Kidney epithelial cell (primary cell): ENCODE measurements at regions not wholly inside any gene's neighbourhood (a gene's known extent, or its start where the extent isn't known, plus 50 kb on each side); places are given as distances from the start of the nearest gene placed in this dataset.

Source experiments
- DNase-seq: peaks from one replicate; pipeline ENCODE4 v3.0.0-alpha.2; 2010; ENCODE audit warnings: low read depth
- H3K27me3 ChIP-seq: 2 replicates; pipeline ENCODE4 v1.6.0; 2011; ENCODE audit warnings: low read length; ENCODE audit not compliant: control insufficient read depth, insufficient read depth
- H3K36me3 ChIP-seq: 2 replicates; pipeline ENCODE4 v1.5.1; 2011; ENCODE audit warnings: low read length; ENCODE audit not compliant: control insufficient read depth, insufficient read depth
- H3K4me3 ChIP-seq: 2 replicates; pipeline ENCODE4 v1.5.1; 2011; ENCODE audit warnings: low read depth, mild to moderate bottlenecking, control low read depth, low read length
- TF ChIP-seq, protein P1 (sequence below): IDR thresholded peaks from 2 replicates; pipeline ENCODE4 v1.5.1; 2011; ENCODE audit warnings: mild to moderate bottlenecking, moderate library complexity, low read length, control low read depth, inconsistent platforms; ENCODE audit not compliant: insufficient read depth, poor library complexity, severe bottlenecking

DNA sequence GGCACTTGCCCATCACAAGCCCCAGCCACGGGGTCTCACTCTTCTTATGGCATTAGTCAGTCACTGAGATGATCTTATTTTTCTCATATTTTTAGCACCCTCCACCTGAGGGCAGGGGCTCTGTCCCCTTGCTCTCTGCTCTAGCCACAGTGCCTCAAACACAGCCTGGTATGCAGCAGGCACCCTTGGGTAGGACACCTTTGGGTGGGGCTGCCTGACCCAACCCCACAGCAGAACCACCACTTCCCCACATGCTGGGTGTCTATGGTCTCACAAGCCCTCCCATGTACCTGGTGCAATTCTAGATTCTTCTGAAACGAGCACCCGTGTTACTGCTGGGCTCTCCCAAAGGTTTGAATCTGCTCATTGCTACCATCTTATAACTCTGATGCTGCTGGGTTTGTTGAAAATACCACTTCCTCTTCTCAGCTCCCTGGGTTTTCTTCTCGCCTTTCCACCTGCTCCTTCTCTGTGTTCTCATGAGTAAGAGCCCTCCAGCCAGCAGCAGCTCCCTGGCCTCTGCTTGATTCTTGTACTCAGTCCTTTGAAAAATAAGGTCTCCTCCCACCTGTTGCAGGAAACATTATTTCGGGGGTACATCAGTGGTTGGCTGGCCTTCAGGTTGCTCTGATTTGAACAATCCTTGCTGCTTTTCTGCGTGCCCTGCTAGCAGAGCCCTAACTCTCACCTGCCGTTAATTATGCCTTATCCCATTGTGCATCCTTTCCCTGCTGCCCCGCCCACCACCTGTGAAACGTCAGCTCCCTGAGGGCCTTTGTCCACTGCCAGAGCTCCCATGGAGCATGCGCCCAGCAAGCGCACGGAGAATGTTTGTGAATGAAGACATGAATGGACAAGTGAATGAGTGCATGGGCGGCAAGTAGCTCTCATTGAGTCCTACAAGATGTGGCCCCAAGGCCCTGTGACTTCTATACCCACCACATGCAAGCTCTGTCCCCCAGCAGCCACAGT lies 1181.6 kb downstream of the TBC1D22A start:
- DNase-seq = no peak

DNA sequence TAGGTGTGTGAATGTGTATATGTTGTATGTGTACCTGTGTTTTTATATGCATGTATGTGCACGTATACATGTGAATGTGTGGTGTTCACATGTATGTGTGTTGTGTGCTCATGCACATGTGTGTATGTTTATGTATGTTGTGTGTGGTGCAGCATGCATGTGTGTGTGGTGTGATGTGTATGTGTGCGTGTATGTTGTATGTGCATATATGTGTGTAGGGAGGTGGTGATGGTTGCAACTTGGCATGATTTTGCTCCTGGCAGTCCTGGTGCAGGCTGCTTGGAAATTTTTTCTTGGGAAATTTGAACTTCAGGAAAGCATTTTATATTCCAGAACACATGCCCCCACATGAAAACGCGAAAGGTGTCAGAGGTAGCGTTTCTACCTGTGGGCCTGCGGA lies 1177.8 kb downstream of the TBC1D22A start:
- Histone ChIP-seq H3K36me3 (no peaks in the 10 kb centered on the region), H3K27me3 (no peaks in the 10 kb centered on the region), H3K4me3 (no peak overlapping the region)
- TF ChIP-seq, protein P1, sequence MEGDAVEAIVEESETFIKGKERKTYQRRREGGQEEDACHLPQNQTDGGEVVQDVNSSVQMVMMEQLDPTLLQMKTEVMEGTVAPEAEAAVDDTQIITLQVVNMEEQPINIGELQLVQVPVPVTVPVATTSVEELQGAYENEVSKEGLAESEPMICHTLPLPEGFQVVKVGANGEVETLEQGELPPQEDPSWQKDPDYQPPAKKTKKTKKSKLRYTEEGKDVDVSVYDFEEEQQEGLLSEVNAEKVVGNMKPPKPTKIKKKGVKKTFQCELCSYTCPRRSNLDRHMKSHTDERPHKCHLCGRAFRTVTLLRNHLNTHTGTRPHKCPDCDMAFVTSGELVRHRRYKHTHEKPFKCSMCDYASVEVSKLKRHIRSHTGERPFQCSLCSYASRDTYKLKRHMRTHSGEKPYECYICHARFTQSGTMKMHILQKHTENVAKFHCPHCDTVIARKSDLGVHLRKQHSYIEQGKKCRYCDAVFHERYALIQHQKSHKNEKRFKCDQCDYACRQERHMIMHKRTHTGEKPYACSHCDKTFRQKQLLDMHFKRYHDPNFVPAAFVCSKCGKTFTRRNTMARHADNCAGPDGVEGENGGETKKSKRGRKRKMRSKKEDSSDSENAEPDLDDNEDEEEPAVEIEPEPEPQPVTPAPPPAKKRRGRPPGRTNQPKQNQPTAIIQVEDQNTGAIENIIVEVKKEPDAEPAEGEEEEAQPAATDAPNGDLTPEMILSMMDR = no peak
- no peak for DNase-seq

More for the DNA sequence above, 1181.6 kb downstream of the TBC1D22A start:
- Histone ChIP-seq H3K36me3 (no peaks in the 10 kb centered on the region), H3K4me3 (no peak overlapping the region), H3K27me3 (no peaks in the 10 kb centered on the region)
- TF ChIP-seq, protein P1 = no peak

DNA sequence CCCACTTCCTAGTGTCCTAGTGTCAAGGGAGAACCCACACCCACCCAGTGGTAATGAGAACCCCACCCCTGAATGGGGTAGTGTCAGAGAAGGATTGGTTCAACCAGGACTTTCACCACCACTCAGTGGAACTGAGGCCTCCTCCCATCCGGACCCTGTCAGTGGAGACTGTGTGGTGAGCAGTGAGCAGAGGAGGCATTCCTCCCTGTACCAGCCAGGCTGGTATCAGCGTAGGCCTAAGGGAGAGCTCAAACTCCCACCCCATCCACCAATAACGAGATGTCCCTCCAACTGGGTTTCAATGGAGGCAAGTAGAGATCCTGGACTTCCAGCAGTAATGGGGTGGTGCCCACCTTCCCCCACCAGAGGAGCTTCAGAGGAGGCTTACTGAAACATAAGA lies 1171.4 kb downstream of the TBC1D22A start:
- no peak overlapping the region for H3K4me3 ChIP-seq
- no peak for DNase-seq
- H3K27me3 ChIP-seq = no peaks in the 10 kb centered on the region
- H3K36me3 ChIP-seq = no peaks in the 10 kb centered on the region
- TF ChIP-seq, protein P1 = no peak

DNA sequence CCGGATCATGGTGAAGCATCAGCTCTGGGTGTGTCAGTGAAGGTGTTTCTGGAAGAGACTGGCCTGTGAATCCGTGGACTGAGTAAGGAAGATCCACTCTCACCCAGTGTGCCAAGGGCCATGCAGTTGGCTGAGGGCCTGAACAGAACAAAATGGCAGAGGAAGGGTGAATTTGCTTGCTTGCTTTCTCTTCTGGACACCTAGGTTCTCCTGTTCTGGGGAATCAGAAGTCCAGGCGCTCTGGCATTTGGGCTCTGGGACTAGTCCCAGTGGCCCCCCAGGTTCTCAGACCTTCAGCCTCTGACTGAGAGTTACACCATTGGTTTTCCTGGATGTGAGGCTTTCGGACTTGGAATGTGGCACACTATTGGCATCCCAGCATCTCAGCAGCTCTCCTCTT lies 1170.8 kb downstream of the TBC1D22A start:
- TF ChIP-seq, protein P1 = no peak
- no peaks in the 10 kb centered on the region for H3K36me3 ChIP-seq
- H3K4me3 ChIP-seq = no peak overlapping the region
- H3K27me3 ChIP-seq = no peaks in the 10 kb centered on the region
- no peak for DNase-seq

DNA sequence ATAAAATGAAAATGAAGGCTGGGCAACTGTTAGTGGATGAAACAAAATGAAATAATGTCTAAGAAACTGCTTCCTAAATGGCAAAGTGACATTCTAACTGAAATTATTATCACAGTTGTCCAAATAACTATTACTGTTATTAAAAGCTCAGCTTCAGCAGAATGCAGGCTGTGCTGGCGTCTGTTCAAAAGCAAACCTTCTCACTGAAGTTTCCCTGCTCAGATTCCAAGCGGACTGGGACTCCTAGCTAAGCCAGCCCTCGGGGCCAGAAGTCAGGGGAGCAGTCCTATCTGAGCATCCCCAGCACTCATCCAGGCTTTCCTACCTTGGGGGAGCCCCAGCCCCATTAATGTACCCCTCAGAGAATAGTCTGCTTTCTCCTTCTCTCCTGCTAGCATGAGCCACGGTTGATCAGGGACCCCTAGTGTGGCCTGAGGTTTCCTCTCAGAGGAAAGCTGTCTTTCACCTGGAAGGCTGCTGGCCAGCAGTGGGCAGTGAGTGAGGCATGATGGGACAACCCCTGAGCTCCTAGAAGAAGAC lies 1167.3 kb downstream of the TBC1D22A start:
- Histone ChIP-seq H3K4me3 (no peak overlapping the region), H3K27me3 (no peaks in the 10 kb centered on the region), H3K36me3 (no peaks in the 10 kb centered on the region)
- no peak for DNase-seq
- TF ChIP-seq, protein P1 = no peak

DNA sequence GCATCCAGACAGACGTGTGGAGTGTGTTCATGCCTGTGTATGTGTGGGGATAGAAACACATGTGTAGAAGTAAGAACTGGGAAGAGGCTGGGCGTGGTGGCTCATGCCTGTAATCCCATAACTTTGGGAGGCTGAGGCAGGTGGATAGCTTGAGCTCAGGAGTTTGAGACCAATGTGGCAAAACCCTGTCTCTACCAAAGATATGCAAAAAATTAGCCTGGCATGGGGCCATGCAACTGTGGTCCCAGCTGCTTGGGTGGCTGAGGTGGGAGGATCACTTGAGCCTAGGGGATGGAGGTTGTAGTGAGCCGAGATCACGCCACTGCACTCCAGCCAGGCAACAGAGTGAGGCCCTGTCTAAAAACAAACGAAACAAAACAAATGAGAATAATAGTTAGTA lies 1166.6 kb downstream of the TBC1D22A start:
- Histone ChIP-seq H3K36me3 (no peaks in the 10 kb centered on the region), H3K27me3 (no peaks in the 10 kb centered on the region), H3K4me3 (no peak overlapping the region)
- TF ChIP-seq, protein P1 = no peak
- DNase-seq = no peak
